Panc1 (cell line): ENCODE measurements at regions not wholly inside any gene's neighbourhood (a gene's known extent, or its start where the extent isn't known, plus 50 kb on each side); places are given as distances from the start of the nearest gene placed in this dataset.
A peak's percentile ranks its signal among the peaks of the same experiment; 100 is the strongest.

Source experiments
- ATAC-seq: fragments of 200-7000 bp; cut with Tn5 transposase; 2 replicates; pipeline ENCODE4 v1.9.1; 2020; ENCODE audit warnings: mild to moderate bottlenecking, moderate library complexity
- BruUV-seq: library from RNA; stranded (reverse); fragments of 400-500 nt; replicated peaks from 2 replicates; lab custom pipeline; 2021; lab: Mats Ljungman, UMichigan
- CTCF ChIA-PET: fragments of 300-600 bp; sonication (Branson Sonifier 250); formaldehyde crosslinking; loops from one replicate; lab custom pipeline; 2022; ENCODE audit warnings: antibody characterized with exemption; lab: Charles Lee
- POLR2A ChIA-PET: fragments of 300-600 bp; sonication (Branson Sonifier 250); formaldehyde crosslinking; loops from one replicate; lab custom pipeline; 2022; ENCODE audit warnings: antibody characterized with exemption; lab: Charles Lee
- DNase-seq: peaks from one replicate; pipeline ENCODE4 v3.0.0-alpha.2; 2010; ENCODE audit warnings: low read depth, low spot score
- H3K27ac ChIP-seq: 2 replicates; pipeline ENCODE4 v1.5.1; 2011; ENCODE audit warnings: mild to moderate bottlenecking, low read length, inconsistent platforms
- H3K27me3 ChIP-seq: fragments of 200-500 bp; sonication (Bioruptor generic); 2 replicates; pipeline ENCODE4 v1.6.0; 2014; ENCODE audit warnings: low read length, inconsistent platforms; ENCODE audit not compliant: control insufficient read depth, insufficient read depth
- H3K36me3 ChIP-seq: fragments of 200-500 bp; sonication (Bioruptor generic); 2 replicates; pipeline ENCODE4 v1.5.1; 2014; ENCODE audit warnings: inconsistent platforms, mild to moderate bottlenecking, low read length, moderate library complexity; ENCODE audit not compliant: control insufficient read depth, insufficient read depth
- H3K4me1 ChIP-seq: 2 replicates; pipeline ENCODE4 v1.5.1; 2011; ENCODE audit warnings: inconsistent platforms, mild to moderate bottlenecking, low read length, moderate library complexity; ENCODE audit not compliant: control insufficient read depth, insufficient read depth
- H3K4me3 ChIP-seq, 2 experiments: 2 replicates each; pipeline ENCODE4 v1.5.1; 2011 to 2012; ENCODE audit warnings: low read depth in 2 of 2, low read length in 2 of 2, mild to moderate bottlenecking in 2 of 2, inconsistent platforms in 1 of 2, moderate library complexity in 1 of 2
- H3K9me3 ChIP-seq: fragments of 200-500 bp; sonication (Bioruptor generic); 2 replicates; pipeline ENCODE4 v1.5.1; 2014; ENCODE audit warnings: low read depth, mild to moderate bottlenecking, inconsistent platforms, low read length, moderate library complexity; ENCODE audit not compliant: control insufficient read depth, insufficient read depth
- CTCF ChIP-seq: fragments of 450-650 bp; IDR thresholded peaks from 2 replicates; pipeline ENCODE4 v1.5.1; 2017; ENCODE audit warnings: mild to moderate bottlenecking
- POLR2AphosphoS5 ChIP-seq: IDR thresholded peaks from 2 replicates; pipeline ENCODE4 v1.6.1; 2012; ENCODE audit warnings: mild to moderate bottlenecking, low read depth, low read length, moderate library complexity
- SIN3A ChIP-seq: IDR thresholded peaks from 2 replicates; pipeline ENCODE4 v1.6.1; 2012; ENCODE audit warnings: low read depth, mild to moderate bottlenecking, low read length, moderate library complexity, borderline replicate concordance; ENCODE audit not compliant: insufficient read depth
- TCF7L2 ChIP-seq: IDR thresholded peaks from 2 replicates; pipeline ENCODE4 v1.6.1; 2011; ENCODE audit warnings: mild to moderate bottlenecking, low read depth, low read length, inconsistent platforms
- in situ Hi-C: cut with HindIII; loops from 2 replicates; pipeline ENCODE4 v1.10.0; 2016; ENCODE audit warnings: low sequenced_read_pairs, low pct_unique_long_range_greater_than_20kb
- intact Hi-C: fragments of 100-400 bp; cut with micrococcal nuclease; formaldehyde crosslinking; loops from one replicate; pipeline ENCODE4 v1.10.0; 2022; ENCODE audit not compliant: unreplicated experiment
- TF ChIP-seq, protein P1 (sequence below), 2 experiments: IDR thresholded peaks; 2 replicates each; pipeline ENCODE4 v1.6.1; 2011 to 2012; ENCODE audit warnings: low read depth in 2 of 2, control low read depth in 1 of 2, low read length in 1 of 2, mild to moderate bottlenecking in 1 of 2, moderate library complexity in 1 of 2; ENCODE audit not compliant: insufficient read depth in 1 of 2

- no peak overlapping the region for H3K4me3 ChIP-seq
- no peak for DNase-seq
- H3K36me3 ChIP-seq, result no peaks in the 10 kb centered on the region
- H3K9me3 ChIP-seq, result no peaks in the 10 kb centered on the region
- in situ Hi-C loops, result no loop called here
- no peak overlapping the region for H3K27ac ChIP-seq
- CTCF ChIA-PET, result no interaction called here
- no peak for ATAC-seq
- no peak for TF ChIP-seq TCF7L2
- no peak for TF ChIP-seq CTCF
- TF ChIP-seq, protein P1, sequence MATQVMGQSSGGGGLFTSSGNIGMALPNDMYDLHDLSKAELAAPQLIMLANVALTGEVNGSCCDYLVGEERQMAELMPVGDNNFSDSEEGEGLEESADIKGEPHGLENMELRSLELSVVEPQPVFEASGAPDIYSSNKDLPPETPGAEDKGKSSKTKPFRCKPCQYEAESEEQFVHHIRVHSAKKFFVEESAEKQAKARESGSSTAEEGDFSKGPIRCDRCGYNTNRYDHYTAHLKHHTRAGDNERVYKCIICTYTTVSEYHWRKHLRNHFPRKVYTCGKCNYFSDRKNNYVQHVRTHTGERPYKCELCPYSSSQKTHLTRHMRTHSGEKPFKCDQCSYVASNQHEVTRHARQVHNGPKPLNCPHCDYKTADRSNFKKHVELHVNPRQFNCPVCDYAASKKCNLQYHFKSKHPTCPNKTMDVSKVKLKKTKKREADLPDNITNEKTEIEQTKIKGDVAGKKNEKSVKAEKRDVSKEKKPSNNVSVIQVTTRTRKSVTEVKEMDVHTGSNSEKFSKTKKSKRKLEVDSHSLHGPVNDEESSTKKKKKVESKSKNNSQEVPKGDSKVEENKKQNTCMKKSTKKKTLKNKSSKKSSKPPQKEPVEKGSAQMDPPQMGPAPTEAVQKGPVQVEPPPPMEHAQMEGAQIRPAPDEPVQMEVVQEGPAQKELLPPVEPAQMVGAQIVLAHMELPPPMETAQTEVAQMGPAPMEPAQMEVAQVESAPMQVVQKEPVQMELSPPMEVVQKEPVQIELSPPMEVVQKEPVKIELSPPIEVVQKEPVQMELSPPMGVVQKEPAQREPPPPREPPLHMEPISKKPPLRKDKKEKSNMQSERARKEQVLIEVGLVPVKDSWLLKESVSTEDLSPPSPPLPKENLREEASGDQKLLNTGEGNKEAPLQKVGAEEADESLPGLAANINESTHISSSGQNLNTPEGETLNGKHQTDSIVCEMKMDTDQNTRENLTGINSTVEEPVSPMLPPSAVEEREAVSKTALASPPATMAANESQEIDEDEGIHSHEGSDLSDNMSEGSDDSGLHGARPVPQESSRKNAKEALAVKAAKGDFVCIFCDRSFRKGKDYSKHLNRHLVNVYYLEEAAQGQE (IDR thresholded peaks at IDR 0.05; ENCODE audit: insufficient read depth in 1 of 2, low read depth in 2 of 2, low read length in 1 of 2), result no peak
- TF ChIP-seq POLR2AphosphoS5, result no peak
- no peak for TF ChIP-seq SIN3A
- peaks cover 34% of the 10 kb centered on the region for H3K27me3 ChIP-seq
- BruUV-seq, result no TSS peak
- POLR2A ChIA-PET, result no interaction called here
- H3K4me1 ChIP-seq, result no peaks in the 10 kb centered on the region
- intact Hi-C loops, result no loop called here
Measured at GRCh38 chr1:13892198-13892597, 192.2 kb downstream of the PRDM2 start.

GRCh38 chr1:13892671-13893325 is 192.8 kb downstream of the PRDM2 start:
- ATAC-seq, result peak; percentile 79
- CTCF ChIA-PET, result no interaction called here

More at GRCh38 chr1:13892671-13893325, 192.8 kb downstream of the PRDM2 start:
- no peak for DNase-seq
- Histone ChIP-seq H3K4me3 (peak overlapping the region; percentile 13 to 32), H3K27me3 (peaks cover 34% of the 10 kb centered on the region), H3K36me3 (no peaks in the 10 kb centered on the region), H3K27ac (no peak overlapping the region), H3K9me3 (no peaks in the 10 kb centered on the region), H3K4me1 (no peaks in the 10 kb centered on the region)
- TF ChIP-seq SIN3A, result no peak
- no peak for TF ChIP-seq TCF7L2
- TF ChIP-seq, protein P1 (IDR thresholded peaks at IDR 0.05; ENCODE audit: insufficient read depth in 1 of 2, low read depth in 2 of 2, low read length in 1 of 2), result no peak
- TF ChIP-seq POLR2AphosphoS5, result no peak
- TF ChIP-seq CTCF, result no peak
- in situ Hi-C loops (no loop called here), intact Hi-C loops (no loop called here)
- no TSS peak for BruUV-seq
- POLR2A ChIA-PET, result no interaction called here
